Gastroesophageal sphincter (tissue), 3 donors: ENCODE measurements at regions not wholly inside any gene's neighbourhood (a gene's known extent, or its start where the extent isn't known, plus 50 kb on each side); places are given as distances from the start of the nearest gene placed in this dataset.

ENCODE experiments used
- CTCF ChIP-seq, 4 experiments: fragments of 200-600 bp in 2 of 4; fragments of 450-650 bp in 2 of 4; sonication (generic) in 1 of 4; IDR thresholded peaks; one replicate each; pipeline ENCODE4 v1.5.1; 2017 to 2019; ENCODE audit warnings: antibody characterized with exemption in 4 of 4, mild to moderate bottlenecking in 2 of 4, moderate library complexity in 2 of 4
- POLR2A ChIP-seq, 2 donors: fragments of 450-650 bp; IDR thresholded peaks; one replicate each; pipeline ENCODE4 v1.6.1; 2017; ENCODE audit warnings: antibody characterized with exemption in 2 of 2, mild to moderate bottlenecking in 2 of 2, moderate library complexity in 1 of 2
- POLR2AphosphoS5 ChIP-seq: sonication (generic); formaldehyde crosslinking; IDR thresholded peaks from one replicate; pipeline ENCODE4 v1.6.1; 2017; ENCODE audit warnings: antibody characterized with exemption

- TF ChIP-seq POLR2AphosphoS5 (peak; percentile 13), CTCF (IDR thresholded peaks at IDR 0.05) (no peak), POLR2A (IDR thresholded peaks at IDR 0.05) (no peak)
Measured at GRCh38 chr15:96270581-96271172, 59.8 kb upstream of the NR2F2 start.
